ENCODE measurements at regions not wholly inside any gene's neighbourhood (a gene's known extent, or its start where the extent isn't known, plus 50 kb on each side); places are given as distances from the start of the nearest gene placed in this dataset.

- no peak for TF ChIP-seq POLR2A (IDR thresholded peaks at IDR 0.05)
- TF ChIP-seq CTCF (IDR thresholded peaks at IDR 0.05): no peak
- TF ChIP-seq POLR2AphosphoS5 (IDR thresholded peaks at IDR 0.05): no peak
- no peak for TF ChIP-seq EP300 (IDR thresholded peaks at IDR 0.05)
- no peaks in the 10 kb centered on the region for H3K27me3 ChIP-seq
- no peak for DNase-seq
- WGBS, 2 donors: 64% methylated on average over 2 of the region's 2 CpGs
- intact Hi-C loops (cut with DNase I): no loop called here
- no peaks in the 10 kb centered on the region for H3K36me3 ChIP-seq
- H3K4me1 ChIP-seq: no peaks in the 10 kb centered on the region
- H3K27ac ChIP-seq: no peak overlapping the region
- H3K9me3 ChIP-seq: peaks cover 0 to 2% (median 0%) of the 10 kb centered on the region in 4 donors
- no peak overlapping the region for H3K4me3 ChIP-seq
Measured at GRCh38 chr9:19522558-19522957, 113.7 kb downstream of the ACER2 start.

- Histone ChIP-seq H3K9me3 (peaks cover 0 to 2% (median 0%) of the 10 kb centered on the region in 4 donors), H3K4me3 (no peak overlapping the region), H3K36me3 (no peaks in the 10 kb centered on the region), H3K4me1 (no peaks in the 10 kb centered on the region), H3K27me3 (no peaks in the 10 kb centered on the region), H3K27ac (no peak overlapping the region)
- intact Hi-C loops (cut with DNase I): no loop called here
- no peak for TF ChIP-seq POLR2A (IDR thresholded peaks at IDR 0.05)
- no peak for TF ChIP-seq CTCF (IDR thresholded peaks at IDR 0.05)
- TF ChIP-seq POLR2AphosphoS5 (IDR thresholded peaks at IDR 0.05): no peak
- TF ChIP-seq EP300 (IDR thresholded peaks at IDR 0.05): no peak
- 82 to 85% methylated on average over 2 of the region's 2 CpGs for WGBS, 2 donors
- DNase-seq: no peak
Measured at GRCh38 chr9:19521205-19521604, 112.4 kb downstream of the ACER2 start.

- H3K9me3 ChIP-seq: no peaks in the 10 kb centered on the region
- intact Hi-C loops (cut with DNase I): no loop called here
- no peaks in the 10 kb centered on the region for H3K4me1 ChIP-seq
- H3K4me3 ChIP-seq: no peak overlapping the region
- WGBS, 2 donors: 86 to 89% methylated on average over 3 of the region's 3 CpGs
- H3K27me3 ChIP-seq: no peaks in the 10 kb centered on the region
- DNase-seq: no peak
- TF ChIP-seq POLR2A (IDR thresholded peaks at IDR 0.05) (no peak), CTCF (IDR thresholded peaks at IDR 0.05) (no peak), EP300 (IDR thresholded peaks at IDR 0.05) (no peak), POLR2AphosphoS5 (IDR thresholded peaks at IDR 0.05) (no peak)
- no peaks in the 10 kb centered on the region for H3K36me3 ChIP-seq
- no peak overlapping the region for H3K27ac ChIP-seq
Measured at GRCh38 chr9:19517202-19517942, 108.6 kb downstream of the ACER2 start.

GRCh38 chr9:19516348-19516747, 107.5 kb downstream of the ACER2 start:
- Histone ChIP-seq H3K27ac (no peak overlapping the region), H3K27me3 (no peaks in the 10 kb centered on the region), H3K4me3 (no peak overlapping the region), H3K4me1 (no peaks in the 10 kb centered on the region), H3K36me3 (no peaks in the 10 kb centered on the region), H3K9me3 (no peaks in the 10 kb centered on the region)
- TF ChIP-seq CTCF (IDR thresholded peaks at IDR 0.05) (no peak), POLR2A (IDR thresholded peaks at IDR 0.05) (no peak), EP300 (IDR thresholded peaks at IDR 0.05) (no peak), POLR2AphosphoS5 (IDR thresholded peaks at IDR 0.05) (no peak)
- DNase-seq: no peak
- intact Hi-C loops (cut with DNase I): no loop called here
- WGBS, 2 donors: 68 to 71% methylated on average over 4 of the region's 4 CpGs

Data from sigmoid colon (tissue), 6 donors.